ENCODE measurements at regions not wholly inside any gene's neighbourhood (a gene's known extent, or its start where the extent isn't known, plus 50 kb on each side); places are given as distances from the start of the nearest gene placed in this dataset.

- TF ChIP-seq CTCF (conservative IDR thresholded peaks at IDR 0.05; ENCODE audit: low read depth, low read length), result no peak
- TF ChIP-seq POLR2A (IDR thresholded peaks at IDR 0.05; ENCODE audit: low read depth, low read length), result no peak
- TF ChIP-seq FOS (IDR thresholded peaks at IDR 0.05; ENCODE audit: low read depth, low read length), result no peak
- no peak for TF ChIP-seq RAD21 (IDR thresholded peaks at IDR 0.05; ENCODE audit: low read length)
- peak; percentile 50 for TF ChIP-seq MAFK (IDR thresholded peaks at IDR 0.05; ENCODE audit: low read depth, low read length)
- no peak for TF ChIP-seq CHD1 (IDR thresholded peaks at IDR 0.05; ENCODE audit: low read depth, low read length)
These were observed 539.9 kb upstream of the BTBD3 start for GRCh38 chr20:11377761-11378160.
